ENCODE measurements at regions not wholly inside any gene's neighbourhood (a gene's known extent, or its start where the extent isn't known, plus 50 kb on each side); places are given as distances from the start of the nearest gene placed in this dataset.

- TF ChIP-seq BCLAF1 (IDR thresholded peaks at IDR 0.05) (no peak), EP300 (IDR thresholded peaks at IDR 0.05; ENCODE audit: borderline replicate concordance in 1 of 2, control insufficient read depth in 1 of 2, low read depth in 2 of 2, low read length in 2 of 2) (no peak), HDAC2 (IDR thresholded peaks at IDR 0.05) (no peak), BHLHE40 (IDR thresholded peaks at IDR 0.05; ENCODE audit: borderline replicate concordance in 1 of 2, low read depth in 2 of 2, low read length in 1 of 2) (no peak), RELB (IDR thresholded peaks at IDR 0.05; ENCODE audit: low read depth) (no peak), EED (IDR thresholded peaks at IDR 0.05; ENCODE audit: low read depth) (no peak), USF2 (IDR thresholded peaks at IDR 0.05; ENCODE audit: borderline replicate concordance, low read depth, low read length) (no peak), IRF5 (IDR thresholded peaks at IDR 0.05; ENCODE audit: borderline replicate concordance) (no peak), ZZZ3 (IDR thresholded peaks at IDR 0.05; ENCODE audit: control insufficient read depth, insufficient read length, low read depth) (no peak), CHD1 (IDR thresholded peaks at IDR 0.05; ENCODE audit: low read depth, low read length) (no peak), IKZF1 (conservative IDR thresholded peaks at IDR 0.05) (no peak), ZBTB33 (IDR thresholded peaks at IDR 0.05) (no peak), CHD4 (IDR thresholded peaks at IDR 0.05) (no peak), BCL11A (IDR thresholded peaks at IDR 0.05; ENCODE audit: low read depth, low read length) (no peak), MXI1 (IDR thresholded peaks at IDR 0.05; ENCODE audit: low read depth, low read length) (no peak)
Observed at GRCh38 chr4:84312426-84313012, 186.6 kb downstream of the NKX6-1 start (continued).
